HG02623 (cell line): ENCODE measurements at regions not wholly inside any gene's neighbourhood (a gene's known extent, or its start where the extent isn't known, plus 50 kb on each side); places are given as distances from the start of the nearest gene placed in this dataset.
"Not testable (repeated sequence)": the region's sequence is repeated elsewhere in the genome, so short reads cannot be mapped to it uniquely, and the experiment has no call there.

Source experiments
- ATAC-seq: cut with Tn5 transposase; IDR thresholded peaks from one replicate; pipeline ENCODE4 v1.9.1; 2021; ENCODE audit warnings: moderate library complexity; ENCODE audit not compliant: unreplicated experiment

- ATAC-seq = no peak
These were observed 117.7 kb upstream of the SATB2 start for GRCh38 chr2:199575416-199575815.

- ATAC-seq = no peak
These were observed 114.8 kb upstream of the SATB2 start for GRCh38 chr2:199572571-199572970.

- ATAC-seq = no peak
These were observed 113.2 kb upstream of the SATB2 start for GRCh38 chr2:199570934-199571333.

GRCh38 chr2:199569336-199569735 is 111.6 kb upstream of the SATB2 start:
- no peak for ATAC-seq

- no peak for ATAC-seq
These were observed 100.4 kb upstream of the SATB2 start for GRCh38 chr2:199558156-199558555.

GRCh38 chr2:199556527-199557285 is 99.0 kb upstream of the SATB2 start:
- no peak for ATAC-seq

- no peak for ATAC-seq
These were observed 96.3 kb upstream of the SATB2 start for GRCh38 chr2:199554026-199554425.

GRCh38 chr2:199552141-199552540 is 94.4 kb upstream of the SATB2 start:
- ATAC-seq = no peak

GRCh38 chr2:199543606-199544172 is 86.0 kb upstream of the SATB2 start:
- no peak for ATAC-seq

GRCh38 chr2:199535445-199536177 is 77.9 kb upstream of the SATB2 start:
- no peak for ATAC-seq

GRCh38 chr2:199533873-199534272 is 76.1 kb upstream of the SATB2 start:
- ATAC-seq = not testable (repeated sequence)

- ATAC-seq = no peak
These were observed 69.3 kb upstream of the SATB2 start for GRCh38 chr2:199527071-199527470.

- ATAC-seq = no peak
These were observed 67.2 kb upstream of the SATB2 start for GRCh38 chr2:199524689-199525574.

- no peak for ATAC-seq
These were observed 51.7 kb upstream of the SATB2 start for GRCh38 chr2:199509403-199509802.
